Neuronal stem cell (in vitro differentiated cells): ENCODE measurements at regions not wholly inside any gene's neighbourhood (a gene's known extent, or its start where the extent isn't known, plus 50 kb on each side); places are given as distances from the start of the nearest gene placed in this dataset.

Experiments
- DNase-seq: peaks from one replicate; pipeline ENCODE4 v3.0.0-alpha.2; 2013; ENCODE audit warnings: low spot score
- H2AFZ ChIP-seq: one replicate; pipeline ENCODE4 v1.6.1; 2013; ENCODE audit warnings: mild to moderate bottlenecking, low read length, inconsistent platforms
- H2AK5ac ChIP-seq: 2 replicates; pipeline ENCODE4 v1.6.1; 2013; ENCODE audit warnings: low read depth, mild to moderate bottlenecking, inconsistent platforms, low read length, moderate library complexity, mixed read lengths
- H2BK120ac ChIP-seq: 2 replicates; pipeline ENCODE4 v1.6.1; 2013; ENCODE audit warnings: low read depth, mild to moderate bottlenecking, inconsistent platforms, low read length, moderate library complexity, mixed read lengths
- H2BK12ac ChIP-seq: one replicate; pipeline ENCODE4 v1.6.1; 2013; ENCODE audit warnings: low read length, inconsistent platforms
- H2BK15ac ChIP-seq: 2 replicates; pipeline ENCODE4 v1.6.1; 2013; ENCODE audit warnings: mild to moderate bottlenecking, low read length, inconsistent platforms, mixed read lengths
- H2BK5ac ChIP-seq: one replicate; pipeline ENCODE4 v1.6.1; 2013; ENCODE audit warnings: inconsistent platforms, mild to moderate bottlenecking, low read length, moderate library complexity
- H3K14ac ChIP-seq: one replicate; pipeline ENCODE4 v1.6.1; 2013; ENCODE audit warnings: low read length, inconsistent platforms
- H3K18ac ChIP-seq: 2 replicates; pipeline ENCODE4 v1.6.1; 2013; ENCODE audit warnings: low read length, inconsistent platforms
- H3K23ac ChIP-seq: 2 replicates; pipeline ENCODE4 v1.6.1; 2013; ENCODE audit warnings: low read depth, mild to moderate bottlenecking, mixed read lengths, low read length, inconsistent platforms; ENCODE audit not compliant: poor library complexity
- H3K27ac ChIP-seq: replicated peaks from 3 replicates; pipeline ENCODE4 v1.5.1; 2013; ENCODE audit warnings: low read length, inconsistent platforms
- H3K27me3 ChIP-seq, 3 experiments: 2 replicates each; pipeline ENCODE4 v1.6.1; 2013; ENCODE audit warnings: low read length in 3 of 3, mild to moderate bottlenecking in 2 of 3, inconsistent platforms in 1 of 3, low read depth in 1 of 3, mixed read lengths in 1 of 3, moderate library complexity in 1 of 3; ENCODE audit not compliant: control insufficient read depth in 3 of 3, insufficient read depth in 3 of 3
- H3K36me3 ChIP-seq, 2 donors: replicated peaks in 1 of 2; 2 replicates each; pipeline ENCODE4 v1.6.1; 2013; ENCODE audit warnings: low read length in 2 of 2; ENCODE audit not compliant: control insufficient read depth in 2 of 2, insufficient read depth in 2 of 2
- H3K4ac ChIP-seq: 2 replicates; pipeline ENCODE4 v1.6.1; 2013; ENCODE audit warnings: inconsistent platforms, mild to moderate bottlenecking, low read length, moderate library complexity
- H3K4me1 ChIP-seq, 2 donors: 1 replicate in 1 of 2; 2 replicates in 1 of 2; pipeline ENCODE4 v1.6.1; 2013; ENCODE audit warnings: low read length in 2 of 2, low read depth in 1 of 2; ENCODE audit not compliant: control insufficient read depth in 2 of 2, insufficient read depth in 1 of 2
- H3K4me2 ChIP-seq: one replicate; pipeline ENCODE4 v1.6.1; 2013; ENCODE audit warnings: mild to moderate bottlenecking, low read length, inconsistent platforms; ENCODE audit not compliant: insufficient read depth, poor library complexity, severe bottlenecking
- H3K4me3 ChIP-seq, 2 donors: 2 replicates each; pipeline ENCODE4 v1.5.1; 2013; ENCODE audit warnings: low read length in 2 of 2, mild to moderate bottlenecking in 2 of 2, inconsistent platforms in 1 of 2, moderate library complexity in 1 of 2
- H3K79me1 ChIP-seq: one replicate; pipeline ENCODE4 v1.6.1; 2013; ENCODE audit warnings: low read depth, mild to moderate bottlenecking, inconsistent platforms, low read length, moderate library complexity
- H3K9ac ChIP-seq: one replicate; pipeline ENCODE4 v1.6.1; 2013; ENCODE audit warnings: mild to moderate bottlenecking, low read depth, low read length, inconsistent platforms; ENCODE audit not compliant: poor library complexity
- H3K9me3 ChIP-seq, 2 donors: replicated peaks in 1 of 2; 2 replicates each; pipeline versions ENCODE3 to v1.6.1; 2013; ENCODE audit warnings: low read length in 2 of 2, mild to moderate bottlenecking in 2 of 2, inconsistent platforms in 1 of 2, low read depth in 1 of 2, mixed read lengths in 1 of 2, moderate library complexity in 1 of 2; ENCODE audit not compliant: control insufficient read depth in 2 of 2, insufficient read depth in 1 of 2
- H4K8ac ChIP-seq: one replicate; pipeline ENCODE4 v1.6.1; 2013; ENCODE audit warnings: low read depth, mild to moderate bottlenecking, inconsistent platforms, low read length, moderate library complexity
- H4K91ac ChIP-seq: one replicate; pipeline ENCODE4 v1.6.1; 2013; ENCODE audit warnings: low read length, low read depth, mild to moderate bottlenecking, inconsistent platforms; ENCODE audit not compliant: poor library complexity
- WGBS, 2 donors: extraction: QIAGEN DNeasy Blood & Tissue Kit; methylation state at CpG; one replicate each; pipeline ENCODE4 v1.1.7; 2013; ENCODE audit warnings: missing lambda C conversion rate in 2 of 2, mixed read lengths in 1 of 2; ENCODE audit not compliant: insufficient read length in 2 of 2, insufficient replicate concordance in 1 of 2; ENCODE audit errors: extremely low coverage in 2 of 2; 5-methylcytosine and 5-hydroxymethylcytosine counted together

DNA sequence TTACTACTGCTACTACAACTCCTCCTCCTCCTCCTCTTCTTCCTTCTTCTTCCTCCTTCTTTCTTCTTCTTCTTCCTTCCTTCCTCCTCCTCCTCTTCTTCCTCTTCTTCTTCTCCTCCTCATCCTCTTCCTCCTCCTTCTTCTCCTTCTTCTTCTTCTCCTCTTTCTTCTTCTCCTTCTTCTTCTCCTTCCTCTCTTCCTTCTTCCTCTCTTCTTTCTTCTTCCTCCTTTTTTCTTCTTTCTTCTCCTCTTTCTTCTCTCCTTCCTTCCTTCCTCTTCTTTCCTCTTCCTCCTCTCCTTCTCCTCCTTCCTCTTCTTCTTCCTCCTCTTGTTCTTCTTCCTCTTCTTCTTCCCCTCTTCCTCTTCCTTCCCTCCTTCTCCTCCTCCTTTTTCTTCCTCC is 94.7 kb upstream of the MYO16 start:
- H3K9ac ChIP-seq, result no peak overlapping the region
- H2BK12ac ChIP-seq, result no peak overlapping the region
- no peak for DNase-seq
- peaks cover 0 to 2% of the 10 kb centered on the region in 2 donors for H3K4me1 ChIP-seq
- no peak overlapping the region for H3K27ac ChIP-seq
- no peak overlapping the region for H4K91ac ChIP-seq
- H3K4ac ChIP-seq, result no peak overlapping the region
- H3K4me2 ChIP-seq, result no peak overlapping the region
- no peak overlapping the region for H2AFZ ChIP-seq
- H3K23ac ChIP-seq, result no peak overlapping the region
- H2AK5ac ChIP-seq, result no peak overlapping the region
- H3K27me3 ChIP-seq, result no peaks in the 10 kb centered on the region
- H3K18ac ChIP-seq, result no peak overlapping the region
- no peak overlapping the region for H2BK15ac ChIP-seq
- H3K4me3 ChIP-seq, result no peak overlapping the region
- no peaks in the 10 kb centered on the region for H3K9me3 ChIP-seq
- no peak overlapping the region for H3K14ac ChIP-seq
- H4K8ac ChIP-seq, result no peak overlapping the region
- H2BK5ac ChIP-seq, result no peak overlapping the region
- H2BK120ac ChIP-seq, result no peak overlapping the region
- H3K79me1 ChIP-seq, result no peaks in the 10 kb centered on the region
- no peaks in the 10 kb centered on the region for H3K36me3 ChIP-seq

DNA sequence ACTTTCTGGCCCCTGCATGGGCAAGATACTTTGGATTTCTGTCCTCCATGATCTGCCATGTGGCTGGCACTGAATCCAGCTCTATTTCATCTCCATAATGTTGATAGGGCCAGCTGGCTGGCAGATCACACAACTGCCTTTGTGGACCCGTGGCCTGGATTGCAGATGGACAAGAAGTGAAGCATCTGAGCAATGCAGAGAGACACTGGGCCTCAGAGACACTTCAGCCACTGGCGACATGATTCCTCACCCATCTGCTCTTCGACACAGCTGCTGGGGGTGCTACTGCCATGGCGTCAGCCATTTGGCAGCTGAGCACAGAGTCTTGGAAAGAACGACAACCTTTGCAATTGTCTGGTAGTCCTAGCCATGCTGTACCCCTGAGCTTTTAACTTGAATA is 79.5 kb upstream of the MYO16 start:
- Histone ChIP-seq H3K23ac (no peak overlapping the region), H3K14ac (no peak overlapping the region), H2BK120ac (no peak overlapping the region), H2BK12ac (no peak overlapping the region), H3K18ac (peak overlapping the region; percentile 55), H3K4me3 (no peak overlapping the region), H2BK5ac (no peak overlapping the region), H3K27ac (no peak overlapping the region), H3K27me3 (no peaks in the 10 kb centered on the region), H3K4ac (no peak overlapping the region), H3K36me3 (peaks cover 0 to 2% of the 10 kb centered on the region in 2 donors), H4K8ac (no peak overlapping the region), H3K4me1 (no peaks in the 10 kb centered on the region), H4K91ac (no peak overlapping the region), H2AK5ac (no peak overlapping the region), H2AFZ (no peak overlapping the region), H3K79me1 (no peaks in the 10 kb centered on the region), H2BK15ac (no peak overlapping the region), H3K9me3 (peaks cover 0 to 4% of the 10 kb centered on the region in 2 donors), H3K4me2 (no peak overlapping the region), H3K9ac (no peak overlapping the region)
- DNase-seq, result no peak
- WGBS, 2 donors, result no CpG with 5 or more reads among the region's 5 CpGs

DNA sequence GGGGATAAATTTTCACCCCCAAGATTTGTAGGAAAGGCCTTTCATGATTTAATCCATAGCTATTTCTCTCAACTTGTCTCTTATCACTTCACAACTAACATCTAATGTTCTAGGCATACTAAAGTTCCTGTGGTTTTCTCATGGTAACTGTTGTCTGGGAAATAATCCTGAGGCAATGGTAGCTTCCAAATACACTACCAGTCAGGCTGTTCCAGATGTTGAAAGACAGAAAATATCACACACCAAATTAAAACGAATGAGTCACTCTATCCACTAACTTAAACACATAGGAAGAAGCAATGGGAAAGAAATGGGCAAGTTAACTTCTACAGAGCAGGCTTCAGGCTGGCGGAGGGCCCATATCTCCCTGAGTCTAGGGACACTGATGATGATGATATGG is 77.7 kb upstream of the MYO16 start:
- Histone ChIP-seq H2BK12ac (no peak overlapping the region), H3K4me3 (no peak overlapping the region), H3K36me3 (peaks cover 0 to 2% of the 10 kb centered on the region in 2 donors), H3K27ac (no peak overlapping the region), H3K79me1 (no peaks in the 10 kb centered on the region), H4K91ac (no peak overlapping the region), H2BK15ac (no peak overlapping the region), H3K9me3 (peaks cover 0 to 4% of the 10 kb centered on the region in 2 donors), H3K9ac (no peak overlapping the region), H3K14ac (no peak overlapping the region), H3K18ac (no peak overlapping the region), H4K8ac (no peak overlapping the region), H2BK120ac (no peak overlapping the region), H2AK5ac (no peak overlapping the region), H3K4ac (no peak overlapping the region), H3K27me3 (no peaks in the 10 kb centered on the region), H2AFZ (no peak overlapping the region), H2BK5ac (no peak overlapping the region), H3K23ac (no peak overlapping the region), H3K4me1 (no peaks in the 10 kb centered on the region), H3K4me2 (no peak overlapping the region)
- WGBS, 2 donors, result no CpG with 5 or more reads among the region's 2 CpGs
- no peak for DNase-seq

DNA sequence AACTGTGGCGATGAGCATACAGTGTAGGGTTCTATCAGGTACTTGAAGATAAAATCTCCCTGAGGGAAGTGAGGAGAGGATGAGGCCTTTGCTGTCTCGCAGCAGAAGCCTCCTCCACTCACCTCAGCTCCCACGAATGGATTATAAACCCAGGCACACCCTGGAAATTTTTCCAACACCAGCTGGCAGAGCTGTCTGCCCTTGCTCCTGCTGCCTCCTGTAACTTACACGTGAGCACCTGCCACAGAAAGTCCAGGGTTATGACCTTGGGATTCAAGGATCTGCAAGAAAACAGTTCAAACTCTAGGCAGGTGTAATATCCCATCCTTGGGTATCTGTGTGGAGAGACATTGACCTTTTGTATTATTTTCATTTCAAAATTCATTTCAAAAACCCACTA is 70.9 kb upstream of the MYO16 start:
- H3K9ac ChIP-seq, result no peak overlapping the region
- H4K91ac ChIP-seq, result no peak overlapping the region
- no peak overlapping the region for H2AFZ ChIP-seq
- no peak for DNase-seq
- H3K9me3 ChIP-seq, result peaks cover 0 to 2% of the 10 kb centered on the region in 2 donors
- no peak overlapping the region for H3K27ac ChIP-seq
- H3K4me2 ChIP-seq, result no peak overlapping the region
- H3K4me3 ChIP-seq, result no peak overlapping the region
- no peak overlapping the region for H2AK5ac ChIP-seq
- H2BK12ac ChIP-seq, result no peak overlapping the region
- no peaks in the 10 kb centered on the region for H3K27me3 ChIP-seq
- no peak overlapping the region for H3K14ac ChIP-seq
- H3K79me1 ChIP-seq, result no peaks in the 10 kb centered on the region
- H3K4me1 ChIP-seq, result peaks cover 1 to 3% of the 10 kb centered on the region in 2 donors
- no CpG with 5 or more reads among the region's 4 CpGs for WGBS, 2 donors
- no peaks in the 10 kb centered on the region for H3K36me3 ChIP-seq
- H4K8ac ChIP-seq, result no peak overlapping the region
- no peak overlapping the region for H2BK120ac ChIP-seq
- no peak overlapping the region for H2BK5ac ChIP-seq
- H3K23ac ChIP-seq, result no peak overlapping the region
- no peak overlapping the region for H3K18ac ChIP-seq
- H2BK15ac ChIP-seq, result no peak overlapping the region
- H3K4ac ChIP-seq, result no peak overlapping the region
